Stimulated activated CD4-positive, alpha-beta T cell treated with anti-CD3 and anti-CD28 coated beads, Interleukin-12 subunit alpha, Interleukin-12 subunit beta, amount 100 ng/mL, for 48 hours (primary cell): ENCODE measurements at regions not wholly inside any gene's neighbourhood (a gene's known extent, or its start where the extent isn't known, plus 50 kb on each side); places are given as distances from the start of the nearest gene placed in this dataset.

Experiments used
- DNase-seq, 3 donors: peaks; one replicate each; pipeline ENCODE4 v3.0.0-alpha.2; 2020; ENCODE audit warnings: low read depth in 2 of 3, low spot score in 1 of 3

DNA sequence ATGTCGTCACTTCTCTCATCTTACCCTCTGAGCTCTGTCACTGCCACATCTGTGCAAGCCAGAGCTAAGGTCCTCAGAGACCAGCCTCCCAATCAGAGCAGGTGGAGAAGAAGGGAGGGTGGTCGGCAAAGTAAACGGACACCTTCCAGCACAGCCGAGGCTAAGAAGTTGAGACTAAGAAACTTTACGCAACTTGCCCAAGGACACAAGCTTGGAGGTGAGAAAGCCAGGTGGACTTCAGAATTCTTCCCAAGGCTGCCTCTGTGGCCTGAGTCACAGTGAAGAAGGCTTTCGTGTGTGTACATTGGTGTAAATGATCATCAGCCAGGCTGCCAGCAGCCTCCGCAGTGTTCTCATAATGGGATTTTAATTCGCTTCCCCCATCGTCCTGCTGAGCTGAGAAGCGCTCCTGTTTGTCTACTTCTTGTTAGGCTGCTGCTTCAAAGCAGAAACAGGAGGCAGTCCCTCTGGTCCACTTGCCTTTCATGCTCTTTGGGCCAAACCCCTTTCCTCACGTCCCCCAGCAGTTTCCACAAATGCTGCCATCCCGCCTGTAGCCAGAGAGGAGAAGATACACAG is 125.0 kb upstream of the RPL38 start:
- DNase-seq, result no peak

DNA sequence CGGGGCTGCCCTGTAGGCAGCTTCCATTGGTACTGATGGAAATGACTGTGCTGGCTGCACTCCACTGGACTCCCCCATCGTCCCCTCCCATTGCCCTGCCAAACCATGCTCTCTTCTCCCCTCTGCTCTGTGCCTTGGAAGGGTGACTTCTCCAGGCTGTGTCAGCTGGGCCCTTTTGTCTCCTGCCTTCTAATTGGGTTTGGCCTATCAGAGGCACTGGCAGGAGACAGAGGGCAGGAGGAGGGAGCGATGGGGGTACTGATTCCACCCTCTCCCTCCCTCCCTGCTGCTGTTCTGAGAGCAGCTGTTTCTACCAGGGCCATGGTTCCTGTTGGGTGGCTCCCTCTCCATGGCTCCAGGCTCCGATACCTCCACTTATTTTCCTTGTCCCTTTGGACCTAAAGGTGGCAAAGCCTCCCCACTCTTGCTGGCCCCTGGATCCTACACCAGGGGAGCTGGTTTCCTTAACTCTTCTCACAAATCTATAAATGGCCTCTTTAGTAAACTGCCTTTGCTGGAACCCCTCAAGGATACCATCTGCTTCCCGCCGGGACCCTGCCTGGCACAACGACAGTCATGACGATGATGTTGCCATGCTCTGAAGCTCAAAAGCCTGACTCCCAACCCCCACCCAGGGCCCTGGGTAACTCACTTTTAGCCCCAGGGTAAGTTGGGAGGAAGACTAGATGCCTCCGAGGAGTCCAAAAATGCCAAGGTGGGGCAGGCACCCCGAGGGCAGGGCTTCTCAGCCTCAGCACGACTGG is 123.8 kb upstream of the RPL38 start:
- DNase-seq, result no peak

DNA sequence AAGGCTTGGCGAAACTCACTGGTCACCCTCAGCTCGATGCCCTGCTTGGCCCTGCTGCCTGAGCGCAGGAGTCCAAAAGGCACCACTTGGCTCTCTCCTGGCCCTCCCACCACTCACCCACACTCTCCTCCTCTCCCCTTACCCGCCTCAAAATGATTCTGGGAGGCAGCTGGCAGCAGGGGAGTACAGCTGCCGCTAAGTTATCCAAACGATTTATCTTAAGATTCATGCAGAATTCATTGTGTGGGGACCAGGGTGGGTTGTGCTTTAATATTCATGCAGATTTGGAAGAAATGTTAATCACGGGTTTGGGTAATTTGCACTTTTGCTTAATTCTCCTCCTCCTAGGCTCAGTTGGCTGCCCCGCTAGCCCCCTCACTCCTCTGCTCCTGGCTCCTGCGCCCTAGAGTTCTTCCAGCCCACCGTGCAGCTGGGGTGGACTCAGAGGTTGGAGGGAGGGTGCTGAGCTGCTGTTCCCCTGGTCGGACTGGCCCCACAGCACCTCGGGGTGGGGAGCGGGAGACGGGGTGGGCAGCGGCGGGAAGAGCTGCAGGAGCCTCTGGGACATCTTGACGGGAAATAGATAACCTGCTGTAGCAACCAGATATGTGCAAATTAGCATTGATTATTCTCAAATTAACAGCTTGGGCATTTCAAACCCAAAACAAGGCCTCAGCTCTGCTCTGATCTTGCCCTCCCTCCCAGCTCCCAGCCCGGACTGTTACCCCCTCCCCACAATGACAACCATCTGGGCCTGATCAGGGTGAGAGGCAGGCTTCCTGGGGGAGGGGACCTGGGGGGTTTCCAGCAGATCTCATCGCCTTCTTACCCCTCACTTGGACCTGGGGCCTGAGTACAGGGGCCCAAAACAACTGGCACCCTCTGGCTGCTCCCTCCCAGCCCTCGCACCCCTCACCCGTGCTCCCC is 122.6 kb upstream of the RPL38 start:
- no peak for DNase-seq

DNA sequence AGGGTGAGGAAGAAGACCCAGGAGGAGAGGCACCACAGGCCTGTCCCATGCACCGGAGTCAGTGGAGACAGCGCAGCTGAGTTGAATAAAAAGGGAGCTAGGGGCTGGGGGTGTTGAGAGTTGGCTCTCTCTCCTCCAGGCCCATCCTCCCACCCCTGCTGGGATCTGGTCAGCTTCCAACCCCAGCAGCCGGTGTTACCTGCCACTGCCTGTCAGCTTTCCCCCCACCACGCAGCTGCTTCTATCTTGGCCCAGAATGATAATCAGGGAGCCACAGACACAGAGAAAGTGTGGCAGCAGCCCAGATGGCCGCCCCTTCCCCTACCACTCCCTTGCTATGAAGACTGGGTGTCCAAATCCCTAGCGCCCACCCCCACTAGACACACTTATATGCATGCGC is 120.6 kb upstream of the RPL38 start:
- no peak for DNase-seq

DNA sequence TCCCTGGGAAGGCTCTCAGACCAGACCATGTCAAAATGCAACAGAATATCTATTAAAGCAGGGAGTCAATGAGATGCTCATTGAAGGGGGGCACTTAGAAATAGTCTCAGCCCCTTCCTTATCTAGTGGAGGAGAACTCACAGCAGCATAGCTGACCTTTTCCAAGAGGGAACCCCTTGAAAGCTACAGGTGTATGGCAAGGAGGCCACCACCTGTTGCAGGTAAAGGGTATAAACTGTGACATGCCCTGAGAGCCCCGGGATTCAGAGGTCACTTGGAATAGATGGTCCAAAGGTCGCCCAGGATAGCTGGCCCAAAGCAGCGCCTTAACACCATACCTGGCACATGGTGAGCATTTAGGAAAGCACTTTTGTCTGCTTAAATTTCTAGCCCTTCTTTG is 120.2 kb upstream of the RPL38 start:
- no peak for DNase-seq

DNA sequence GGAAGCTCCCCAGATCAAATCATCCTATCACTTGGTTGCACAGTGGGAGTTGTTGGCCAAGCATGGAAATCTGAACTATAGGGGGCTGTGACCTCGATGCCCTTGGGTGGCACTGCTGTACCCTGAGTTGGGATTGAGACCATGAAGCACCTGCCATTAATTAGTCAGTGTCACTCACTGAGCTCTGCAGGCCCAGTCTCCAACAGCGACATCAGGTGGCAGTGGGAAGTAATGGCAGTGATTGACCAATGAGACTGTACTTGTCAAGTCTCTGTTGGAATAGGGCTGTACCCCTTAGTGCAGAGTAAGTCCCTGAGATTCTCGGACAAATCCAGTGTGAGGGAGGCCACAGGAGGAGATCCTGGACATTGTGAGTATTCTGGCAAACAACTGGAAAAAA is 118.0 kb upstream of the RPL38 start:
- no peak for DNase-seq

DNA sequence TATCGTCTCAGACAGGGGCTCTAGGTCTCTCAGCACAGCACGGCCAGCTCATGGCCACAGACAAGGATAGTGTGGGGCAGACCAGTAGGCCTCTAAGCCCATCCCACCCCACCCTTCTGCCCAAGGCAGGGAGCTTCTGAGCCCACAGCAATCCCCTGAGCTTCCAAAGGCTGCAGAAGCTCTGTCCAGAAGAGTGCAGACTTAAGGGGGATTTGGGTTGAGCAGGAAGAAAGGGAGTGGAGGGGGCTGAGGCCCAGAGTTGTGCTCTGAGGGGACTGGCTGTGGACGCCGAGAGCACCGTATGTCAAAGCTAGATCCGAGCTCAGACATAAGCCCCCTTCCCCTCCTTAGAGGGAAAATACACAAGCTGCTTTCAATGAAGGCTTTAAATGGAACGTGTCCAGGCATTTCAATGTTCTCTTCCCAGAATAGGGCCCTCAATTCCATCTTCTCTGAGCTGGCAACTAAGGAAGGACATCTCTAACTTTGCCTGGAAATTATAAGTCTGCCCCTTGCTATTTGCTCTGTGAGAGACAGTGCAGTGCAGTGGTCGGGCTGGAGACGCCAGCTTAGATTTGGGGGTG is 116.4 kb upstream of the RPL38 start:
- no peak for DNase-seq

DNA sequence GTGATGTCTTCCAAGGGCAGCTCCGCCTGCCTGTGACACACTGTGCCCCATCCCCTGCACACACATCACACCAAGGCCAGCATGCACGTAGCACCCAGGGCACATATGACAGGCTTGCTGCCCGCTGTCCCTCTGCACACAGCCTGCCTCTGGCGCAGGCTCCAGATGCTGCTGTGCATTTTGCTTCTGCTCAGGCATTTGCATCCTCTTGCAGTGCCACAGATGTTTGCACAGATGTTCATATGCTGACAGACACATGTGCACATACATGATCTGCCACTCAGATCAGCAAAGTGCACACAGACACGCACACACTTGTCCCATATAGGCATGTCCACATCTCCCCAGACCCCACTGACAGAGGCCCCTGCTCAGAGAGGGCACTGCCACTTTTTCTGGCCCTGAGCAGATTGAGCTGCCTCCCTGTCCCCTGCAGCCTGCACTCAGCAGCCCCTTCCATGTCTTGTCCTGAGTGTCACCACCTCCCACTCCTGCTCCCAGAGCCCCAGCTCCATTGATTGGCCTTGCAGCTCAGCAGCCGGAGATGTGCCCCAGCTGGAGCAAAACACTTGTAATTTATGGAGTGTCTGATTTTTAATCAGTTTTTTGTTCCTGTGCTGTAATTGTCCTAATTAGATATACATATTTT is 115.1 kb upstream of the RPL38 start:
- DNase-seq, result no peak

DNA sequence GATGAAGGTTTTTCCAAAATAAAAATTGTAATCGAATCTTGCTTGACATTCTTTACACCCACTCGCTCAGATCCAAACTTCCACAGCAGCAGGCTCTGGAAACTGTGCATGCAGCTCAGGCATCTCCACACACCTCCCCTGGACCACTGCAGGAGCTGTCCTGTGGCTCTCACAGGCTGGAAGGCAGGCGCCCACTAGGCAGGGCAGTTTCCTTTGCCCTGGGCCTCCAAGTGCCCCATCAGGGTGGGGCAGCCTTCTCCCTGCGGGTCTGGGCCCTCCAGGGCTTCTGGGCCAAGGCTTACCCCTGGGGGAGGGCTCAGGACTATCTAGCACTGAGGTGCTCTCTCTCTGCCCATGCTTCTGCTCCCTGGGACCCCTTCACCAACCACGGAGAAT is 114.5 kb upstream of the RPL38 start:
- DNase-seq, result no peak

DNA sequence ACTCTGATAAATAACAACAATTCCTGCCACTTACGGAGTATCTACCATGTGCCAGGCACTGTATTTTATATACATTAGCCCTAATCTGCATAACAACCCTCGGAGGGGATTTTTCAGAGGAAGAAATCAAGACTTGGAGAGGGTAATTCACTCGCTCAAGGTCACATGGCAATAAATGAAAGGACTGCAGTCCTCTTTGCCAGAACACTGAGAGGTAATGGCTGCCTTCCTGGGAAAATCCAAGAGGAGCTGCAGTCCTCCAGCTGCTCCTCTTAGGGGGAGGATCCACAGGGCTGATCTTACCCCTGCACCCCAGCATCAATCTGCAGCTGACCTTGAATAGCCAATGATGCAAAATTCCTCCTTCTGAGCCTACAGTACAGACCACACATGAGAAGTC is 114.1 kb upstream of the RPL38 start:
- no peak for DNase-seq

DNA sequence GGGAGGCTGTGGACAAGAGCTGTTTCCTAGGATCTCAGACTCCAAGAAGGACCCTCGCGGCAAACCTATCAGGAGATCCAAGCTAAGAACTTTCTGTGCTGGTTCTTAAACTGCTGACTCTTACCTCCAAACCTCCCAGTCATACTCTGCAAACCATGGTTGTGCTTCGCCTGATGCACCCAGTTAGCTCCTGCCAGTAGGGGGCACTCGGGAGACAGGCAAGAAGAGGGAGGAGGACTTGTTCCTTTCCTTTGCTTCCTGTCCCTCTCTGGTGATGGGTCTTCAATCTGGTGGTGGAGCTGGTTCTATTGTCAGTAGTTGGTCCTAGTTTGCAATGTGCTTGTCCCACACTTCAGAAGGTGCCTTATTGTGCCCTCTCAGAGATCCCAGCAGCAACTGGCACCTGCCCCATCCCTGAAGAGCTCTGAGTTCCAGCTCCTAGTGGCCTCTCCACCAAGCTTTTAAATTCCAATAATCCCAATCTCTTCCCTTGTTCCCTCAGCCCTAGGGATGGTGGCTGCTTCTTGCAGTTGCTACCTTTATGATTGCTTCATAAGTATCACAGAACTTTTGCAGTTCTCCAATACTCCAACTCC is 113.5 kb upstream of the RPL38 start:
- peak; percentile 54 to 59 (median 56) for DNase-seq

DNA sequence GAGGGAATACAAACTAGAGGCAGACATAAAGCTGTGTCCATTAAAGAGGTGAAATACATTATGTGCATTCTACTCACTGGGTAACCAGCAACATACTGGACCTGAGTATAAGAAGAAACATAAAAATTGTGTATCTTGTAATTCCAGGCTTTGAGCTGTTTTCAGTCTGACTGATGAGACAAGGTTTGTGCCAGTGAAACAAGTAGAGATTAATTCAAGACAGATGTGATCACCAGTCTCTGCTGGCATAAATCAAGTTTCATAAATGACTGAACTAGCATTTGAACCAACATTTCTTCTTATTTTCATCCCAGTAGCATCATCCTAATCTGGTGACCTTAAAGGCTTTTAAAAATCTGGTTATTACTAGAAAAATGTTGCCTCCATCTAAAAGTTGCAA is 108.8 kb upstream of the RPL38 start:
- no peak for DNase-seq

DNA sequence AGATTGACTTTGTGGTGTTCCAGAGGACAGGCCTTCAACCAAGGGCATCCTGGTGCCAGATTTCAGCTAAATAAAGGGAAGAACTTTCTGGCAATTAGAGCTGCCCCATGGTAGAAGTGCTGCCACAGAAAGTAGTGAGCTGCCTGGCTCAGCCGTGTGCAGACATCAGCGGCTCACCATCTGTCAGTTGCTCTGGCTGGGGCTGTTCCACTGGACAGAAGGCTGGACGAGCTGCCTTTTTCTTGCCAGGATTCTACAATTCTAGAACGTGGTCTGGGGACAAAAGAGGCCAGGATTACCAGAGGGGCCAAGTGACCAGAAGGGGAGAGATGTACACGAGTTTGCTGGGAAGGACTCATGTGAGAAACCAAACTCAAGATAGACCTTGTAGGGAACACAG is 107.0 kb upstream of the RPL38 start:
- DNase-seq, result no peak

DNA sequence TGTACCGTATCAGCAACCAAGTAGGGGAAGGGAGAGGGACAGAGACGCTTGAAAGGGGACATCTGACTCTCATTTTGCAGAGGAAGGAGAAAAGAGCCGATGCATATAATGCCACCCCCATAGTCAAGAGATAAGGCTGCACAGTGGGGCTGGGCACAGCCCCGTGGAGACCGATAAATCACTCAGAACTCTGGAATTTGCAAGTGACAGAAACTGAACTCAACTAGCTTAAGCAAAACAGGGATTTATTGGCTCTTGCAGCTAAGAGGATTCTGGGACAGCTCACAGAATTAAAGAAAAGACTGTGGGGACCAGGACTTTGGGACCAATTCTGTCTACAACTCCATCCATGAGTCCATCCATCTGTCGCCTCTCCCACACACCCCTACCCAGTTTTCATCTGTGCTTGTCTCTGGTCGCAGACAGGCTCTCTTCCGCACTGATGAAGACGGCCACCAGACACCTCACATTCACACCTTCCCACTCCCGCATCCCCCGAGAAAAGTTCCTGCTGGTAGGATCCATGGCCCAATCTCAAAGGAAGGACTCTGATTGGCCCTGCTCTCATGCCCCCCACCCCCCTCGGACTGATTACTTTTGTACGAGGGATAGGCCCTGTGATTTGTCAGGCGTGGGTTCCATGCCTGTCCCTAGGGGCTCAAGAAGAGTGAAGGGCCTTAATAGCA is 105.9 kb upstream of the RPL38 start:
- DNase-seq, result no peak

DNA sequence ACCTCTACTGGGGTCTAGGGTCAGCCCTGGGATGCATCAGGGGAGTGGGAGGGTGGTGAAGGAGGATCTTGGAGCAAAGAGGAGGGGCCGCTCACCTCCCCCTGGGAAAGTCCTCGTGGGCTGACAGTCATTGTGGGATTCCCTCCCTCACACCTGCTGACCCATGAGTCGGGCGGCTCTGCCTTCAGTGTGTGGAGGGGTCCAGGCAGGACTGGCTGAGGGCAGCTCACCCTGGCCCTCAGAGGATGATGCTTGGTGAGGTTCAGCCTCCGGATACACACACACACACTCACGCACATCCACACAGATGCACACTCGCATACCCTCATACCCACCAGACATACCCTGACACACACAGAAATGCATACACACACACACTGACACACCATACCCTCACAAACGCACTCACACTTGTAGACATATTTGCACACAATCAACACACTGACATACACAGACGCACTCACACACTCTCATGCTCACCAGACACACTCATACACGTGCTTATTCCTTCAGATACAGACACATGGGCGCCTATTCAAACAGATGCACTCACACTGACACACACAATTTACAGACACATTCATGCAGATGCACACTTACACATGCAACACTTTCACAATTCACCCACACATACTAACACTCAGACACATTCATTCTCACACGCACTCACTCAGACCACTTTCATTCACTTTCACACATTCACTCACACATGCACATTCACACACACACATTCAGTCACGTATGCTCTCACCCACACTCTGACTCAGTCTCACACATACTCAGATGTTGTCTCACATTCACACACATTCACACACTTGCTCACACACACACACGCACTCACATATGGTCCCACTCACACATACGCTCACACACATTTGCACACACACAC is 105.1 kb upstream of the RPL38 start:
- DNase-seq, result no peak

DNA sequence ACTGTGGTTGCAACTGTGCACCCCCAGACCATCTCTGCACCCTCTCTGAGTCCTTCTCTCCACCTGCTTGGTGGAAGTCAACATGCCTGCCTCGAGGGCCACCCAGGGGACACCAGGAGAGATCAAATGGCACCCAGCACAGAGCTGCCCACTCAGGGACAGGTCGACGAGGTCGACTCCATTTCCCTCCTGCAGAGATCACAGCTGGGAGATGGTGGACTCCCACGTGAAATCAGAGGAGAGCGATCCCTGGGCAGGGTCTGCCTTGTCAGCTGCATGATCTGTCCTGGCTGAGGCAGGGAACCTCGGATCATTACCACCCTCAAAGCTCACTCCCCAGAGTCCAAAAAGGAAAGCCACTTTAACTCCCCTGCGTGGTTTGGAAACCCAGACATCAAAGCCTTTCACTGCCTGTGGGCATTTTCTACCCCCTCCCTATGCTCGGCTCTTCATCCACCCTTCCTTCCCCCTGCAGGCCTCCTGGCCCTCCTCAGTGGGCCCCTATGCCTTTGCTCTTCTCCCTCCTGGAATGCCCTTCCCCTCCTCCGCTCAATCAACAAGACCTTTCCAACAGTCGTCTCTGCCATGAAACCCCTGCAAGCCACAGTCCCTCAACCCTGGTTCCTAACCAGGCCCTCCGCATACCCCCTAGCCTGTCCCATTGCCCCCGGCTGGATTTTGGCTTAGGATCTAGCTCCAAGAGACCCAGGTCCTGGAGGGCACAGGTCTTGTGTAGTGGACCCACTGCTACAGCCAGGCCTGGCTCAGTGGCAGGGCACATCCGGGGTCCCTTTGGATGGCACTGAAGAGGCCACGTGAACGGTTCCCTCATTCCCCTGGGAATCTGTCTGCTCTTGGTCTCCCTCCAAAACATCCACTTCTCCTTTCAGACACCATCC is 103.8 kb upstream of the RPL38 start:
- DNase-seq, result no peak

DNA sequence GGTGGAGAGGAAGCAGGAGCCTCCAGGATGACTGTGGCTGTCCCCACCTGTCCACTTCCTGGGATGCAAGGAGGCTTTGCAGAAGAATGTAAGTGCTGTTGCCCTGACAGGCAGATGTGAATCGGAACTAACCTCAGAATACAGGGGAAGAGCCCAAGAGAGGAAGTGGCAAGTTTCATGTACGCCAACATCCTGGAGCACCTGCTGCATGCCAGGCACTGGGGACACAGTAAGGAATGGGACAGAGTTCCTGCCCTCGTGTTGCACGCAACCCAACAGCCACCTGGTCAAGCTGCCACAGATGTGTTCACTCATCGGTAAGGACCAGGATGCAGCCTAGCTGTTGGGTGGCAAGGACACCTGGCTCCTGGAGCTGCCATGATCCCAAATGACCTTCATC is 98.6 kb upstream of the RPL38 start:
- no peak for DNase-seq

DNA sequence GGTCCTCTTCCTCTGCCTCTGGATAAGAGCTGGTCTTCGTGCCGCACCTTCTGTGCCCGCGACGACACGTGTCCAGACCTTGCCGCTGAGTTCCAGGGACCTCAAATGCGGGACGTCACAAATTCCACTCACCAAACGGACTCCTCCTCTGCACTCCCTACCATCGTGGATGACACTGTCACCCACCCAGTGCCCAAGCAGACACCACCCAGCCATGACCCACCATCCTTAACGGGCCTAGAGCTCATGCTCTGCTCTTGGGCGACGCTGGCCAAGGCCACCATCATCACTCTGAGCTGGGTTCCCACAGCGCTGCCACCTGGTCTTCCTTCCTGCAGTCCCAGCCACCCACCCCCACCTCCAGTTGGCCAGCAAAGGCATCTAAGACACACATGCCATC is 96.4 kb upstream of the RPL38 start:
- DNase-seq, result no peak
